Spinal cord (tissue), 9 donors: ENCODE measurements at regions not wholly inside any gene's neighbourhood (a gene's known extent, or its start where the extent isn't known, plus 50 kb on each side); places are given as distances from the start of the nearest gene placed in this dataset.

Source experiments
- DNase-seq, 6 donors: peaks; one replicate each; pipeline versions ENCODE4 v3.0.0 to v3.0.0-alpha.2; 2013 to 2015; ENCODE audit warnings: low spot score in 6 of 6, low read depth in 4 of 6
- H3K27ac ChIP-seq: one replicate; pipeline ENCODE4 v1.5.1; 2013; ENCODE audit warnings: low read depth, low read length, control low read depth
- H3K27me3 ChIP-seq: one replicate; pipeline ENCODE4 v1.6.1; 2013; ENCODE audit warnings: low read length; ENCODE audit not compliant: control insufficient read depth, insufficient read depth
- H3K36me3 ChIP-seq: one replicate; pipeline ENCODE4 v1.6.1; 2013; ENCODE audit warnings: low read length; ENCODE audit not compliant: control insufficient read depth, insufficient read depth
- H3K4me1 ChIP-seq: one replicate; pipeline ENCODE4 v1.6.1; 2013; ENCODE audit warnings: low read length; ENCODE audit not compliant: control insufficient read depth, insufficient read depth
- H3K4me3 ChIP-seq: one replicate; pipeline ENCODE4 v1.5.1; 2013; ENCODE audit warnings: low read depth, low read length, control low read depth
- H3K9me3 ChIP-seq: one replicate; pipeline ENCODE4 v1.6.1; 2013; ENCODE audit warnings: low read length; ENCODE audit not compliant: control insufficient read depth, insufficient read depth
- WGBS: methylation state at CpG from one replicate; pipeline ENCODE4 v1.1.5; 2013; ENCODE audit warnings: missing lambda C conversion rate; ENCODE audit not compliant: insufficient coverage; 5-methylcytosine and 5-hydroxymethylcytosine counted together
- donor health status: healthy.

DNA sequence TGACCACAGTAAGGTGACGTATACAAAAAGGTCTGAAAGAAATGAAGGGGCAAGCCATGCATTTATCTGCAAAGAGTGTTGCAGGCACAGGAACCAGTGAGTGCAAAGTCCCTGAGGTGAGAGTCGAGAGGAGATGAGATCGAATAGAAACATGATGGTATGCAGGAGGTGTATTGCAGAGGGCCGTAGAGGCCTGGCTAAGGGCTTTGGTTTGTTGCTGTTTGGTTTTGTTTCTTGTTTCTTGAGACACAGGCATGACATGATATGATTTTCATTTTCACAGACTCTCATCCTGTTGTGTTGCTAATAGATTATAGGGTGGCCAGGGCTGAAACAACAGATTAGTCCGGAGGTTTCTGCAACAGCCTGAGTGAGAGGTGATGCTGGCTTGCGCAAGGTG lies 80.4 kb downstream of the HSPH1 start:
- DNase-seq, result no peak
- H3K27ac ChIP-seq, result no peak overlapping the region
- H3K36me3 ChIP-seq, result no peaks in the 10 kb centered on the region
- H3K4me3 ChIP-seq, result no peak overlapping the region
- no peaks in the 10 kb centered on the region for H3K9me3 ChIP-seq
- 69% methylated on average over 4 of the region's 6 CpGs for WGBS
- H3K27me3 ChIP-seq, result no peaks in the 10 kb centered on the region
- H3K4me1 ChIP-seq, result no peaks in the 10 kb centered on the region

DNA sequence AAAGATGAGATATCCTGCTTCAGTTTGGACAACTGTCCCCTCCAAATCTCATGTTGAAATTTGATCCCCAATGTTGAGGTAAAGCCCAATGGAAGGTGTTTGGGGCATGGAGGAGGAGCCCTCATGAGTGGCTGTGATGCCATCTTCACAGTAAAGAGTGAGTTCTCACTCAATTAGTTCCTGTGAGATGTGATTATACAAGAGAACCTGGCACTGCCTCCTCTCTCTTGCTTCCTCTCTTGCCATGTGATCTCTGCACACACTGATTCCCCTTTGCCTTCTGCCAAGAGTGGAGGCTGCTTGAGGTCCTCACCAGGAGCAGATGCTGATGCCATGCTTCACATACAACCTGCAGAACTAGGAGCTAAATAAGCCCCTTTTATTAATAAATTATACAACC lies 86.9 kb downstream of the HSPH1 start:
- H3K27ac ChIP-seq, result no peak overlapping the region
- no peaks in the 10 kb centered on the region for H3K9me3 ChIP-seq
- DNase-seq, result no peak
- H3K4me3 ChIP-seq, result no peak overlapping the region
- peaks cover 8% of the 10 kb centered on the region for H3K4me1 ChIP-seq
- no peaks in the 10 kb centered on the region for H3K27me3 ChIP-seq
- H3K36me3 ChIP-seq, result no peaks in the 10 kb centered on the region

DNA sequence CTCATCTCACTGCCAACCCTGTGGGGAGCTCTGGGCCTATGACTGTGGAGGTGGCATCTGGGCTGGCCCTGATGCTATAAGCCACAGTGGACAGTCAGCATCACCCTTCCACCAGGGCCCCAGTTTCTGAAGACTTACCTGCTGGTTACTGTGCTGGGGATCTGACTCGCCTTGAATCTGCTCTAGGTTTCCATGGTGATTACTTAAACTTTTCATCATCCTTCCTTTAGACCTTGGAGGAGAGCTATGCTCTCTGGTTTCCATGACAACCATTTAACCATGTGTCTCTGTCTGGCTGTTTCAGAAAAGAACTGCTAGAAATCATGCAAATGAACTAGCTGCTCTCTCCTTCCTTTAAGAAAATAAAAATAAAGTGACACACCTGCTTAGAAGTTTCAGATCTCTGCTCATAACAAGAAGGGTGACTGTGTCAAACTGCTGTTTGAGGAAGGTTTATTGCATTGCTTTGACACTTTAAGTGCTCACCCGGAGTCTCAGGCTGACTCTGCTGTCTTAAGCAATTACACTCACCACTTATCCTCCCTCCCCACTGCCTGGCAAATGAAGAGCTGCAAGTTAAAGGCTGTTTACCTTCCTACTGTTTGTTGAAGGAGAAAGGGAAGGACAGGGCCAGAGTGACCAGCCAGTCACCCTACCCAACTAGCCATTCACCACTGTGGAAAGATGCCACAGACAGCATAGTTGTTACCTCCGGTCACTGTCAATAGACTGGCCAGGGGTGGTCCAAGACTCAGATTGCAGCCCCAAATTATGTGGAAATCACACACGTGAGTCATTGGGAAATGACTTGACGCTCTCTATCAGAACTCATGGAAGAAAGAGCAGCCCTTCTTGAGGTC lies 87.6 kb downstream of the HSPH1 start:
- WGBS, result 39% methylated on average over 4 of the region's 5 CpGs
- Histone ChIP-seq H3K4me3 (no peak overlapping the region), H3K36me3 (no peaks in the 10 kb centered on the region), H3K9me3 (no peaks in the 10 kb centered on the region), H3K27me3 (no peaks in the 10 kb centered on the region), H3K4me1 (peaks cover 8% of the 10 kb centered on the region), H3K27ac (no peak overlapping the region)
- DNase-seq, result peak in 5 of 6 donors; percentile 33 to 95 (median 61)

DNA sequence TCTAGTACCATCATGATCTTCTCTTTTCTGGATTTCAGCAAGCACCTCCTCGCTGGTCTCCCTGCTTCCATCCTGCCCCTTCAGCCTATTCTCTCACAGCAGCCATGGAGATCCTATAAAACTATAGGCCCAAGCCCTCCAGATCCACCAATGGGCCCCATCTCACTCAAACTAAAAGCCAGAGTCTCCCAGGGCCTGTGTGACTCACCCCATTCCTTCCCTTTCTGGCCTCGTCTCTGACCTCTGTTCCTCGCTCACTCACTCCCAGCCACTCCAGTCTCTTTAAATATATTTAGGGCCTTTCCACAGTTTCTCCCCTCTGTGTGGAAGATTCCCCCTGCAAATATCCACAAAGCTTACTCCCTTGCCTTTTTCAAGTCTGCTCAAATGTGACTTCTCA lies 89.7 kb downstream of the HSPH1 start:
- WGBS, result 95% methylated on average over 3 of the region's 3 CpGs
- Histone ChIP-seq H3K27ac (no peak overlapping the region), H3K4me1 (peaks cover 8% of the 10 kb centered on the region), H3K9me3 (no peaks in the 10 kb centered on the region), H3K27me3 (no peaks in the 10 kb centered on the region), H3K4me3 (no peak overlapping the region), H3K36me3 (no peaks in the 10 kb centered on the region)
- no peak for DNase-seq

DNA sequence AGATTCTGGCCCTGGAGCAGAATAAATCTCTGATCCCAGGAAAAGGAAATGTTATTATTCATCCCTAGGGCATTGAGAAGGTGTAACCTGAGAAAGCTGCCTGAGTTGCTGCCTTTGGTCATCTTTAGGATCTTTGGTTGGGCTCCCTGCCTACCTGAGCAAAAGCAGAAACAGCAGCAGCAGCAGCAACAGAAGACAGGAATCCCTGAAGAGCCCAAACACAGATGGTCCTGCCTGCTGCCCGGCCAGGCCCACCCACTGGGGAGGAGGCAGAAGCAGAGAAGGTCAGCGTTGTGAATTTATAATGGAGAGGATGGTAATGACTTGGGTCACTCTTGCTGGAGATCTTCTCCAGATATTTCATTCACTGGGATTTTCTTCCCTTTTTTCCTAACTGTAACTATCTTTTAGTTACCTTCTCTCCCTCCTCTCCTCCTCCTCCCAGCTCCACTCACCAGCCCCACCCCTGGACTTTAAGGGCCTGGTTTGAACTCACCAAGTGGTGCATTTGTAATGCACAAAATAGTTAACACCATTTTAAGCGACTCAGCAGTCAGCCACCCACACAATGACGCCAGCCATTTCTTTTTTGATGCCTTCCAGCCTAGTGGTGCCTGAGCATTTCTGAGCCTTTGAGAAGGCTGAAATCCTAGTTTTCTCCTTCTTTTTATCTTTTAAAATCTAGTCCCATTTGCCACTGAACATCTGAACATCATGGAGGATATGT lies 91.7 kb downstream of the HSPH1 start:
- H3K4me3 ChIP-seq, result no peak overlapping the region
- DNase-seq, result no peak
- 61% methylated on average over 3 of the region's 4 CpGs for WGBS
- H3K27me3 ChIP-seq, result no peaks in the 10 kb centered on the region
- H3K36me3 ChIP-seq, result no peaks in the 10 kb centered on the region
- no peak overlapping the region for H3K27ac ChIP-seq
- peaks cover 8% of the 10 kb centered on the region for H3K4me1 ChIP-seq
- no peaks in the 10 kb centered on the region for H3K9me3 ChIP-seq

DNA sequence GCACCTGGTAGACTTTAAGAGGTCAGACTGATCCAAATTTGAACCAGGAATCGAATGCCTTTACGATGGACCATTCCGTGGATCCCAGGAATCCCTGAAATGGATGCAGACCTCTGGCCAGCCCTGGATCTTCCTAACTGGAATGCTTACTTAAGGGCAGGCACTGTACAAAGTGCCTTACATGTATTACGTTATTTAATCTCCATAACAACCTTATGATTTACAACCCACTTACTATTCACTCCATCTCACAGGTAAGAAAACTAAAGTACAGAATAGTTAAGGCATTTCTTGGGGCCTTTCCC lies 93.6 kb downstream of the HSPH1 start:
- no peak for DNase-seq
- Histone ChIP-seq H3K27me3 (no peaks in the 10 kb centered on the region), H3K27ac (no peak overlapping the region), H3K36me3 (no peaks in the 10 kb centered on the region), H3K4me1 (no peaks in the 10 kb centered on the region), H3K9me3 (no peaks in the 10 kb centered on the region), H3K4me3 (no peak overlapping the region)
- WGBS, result 96% methylated on average over 3 of the region's 4 CpGs

DNA sequence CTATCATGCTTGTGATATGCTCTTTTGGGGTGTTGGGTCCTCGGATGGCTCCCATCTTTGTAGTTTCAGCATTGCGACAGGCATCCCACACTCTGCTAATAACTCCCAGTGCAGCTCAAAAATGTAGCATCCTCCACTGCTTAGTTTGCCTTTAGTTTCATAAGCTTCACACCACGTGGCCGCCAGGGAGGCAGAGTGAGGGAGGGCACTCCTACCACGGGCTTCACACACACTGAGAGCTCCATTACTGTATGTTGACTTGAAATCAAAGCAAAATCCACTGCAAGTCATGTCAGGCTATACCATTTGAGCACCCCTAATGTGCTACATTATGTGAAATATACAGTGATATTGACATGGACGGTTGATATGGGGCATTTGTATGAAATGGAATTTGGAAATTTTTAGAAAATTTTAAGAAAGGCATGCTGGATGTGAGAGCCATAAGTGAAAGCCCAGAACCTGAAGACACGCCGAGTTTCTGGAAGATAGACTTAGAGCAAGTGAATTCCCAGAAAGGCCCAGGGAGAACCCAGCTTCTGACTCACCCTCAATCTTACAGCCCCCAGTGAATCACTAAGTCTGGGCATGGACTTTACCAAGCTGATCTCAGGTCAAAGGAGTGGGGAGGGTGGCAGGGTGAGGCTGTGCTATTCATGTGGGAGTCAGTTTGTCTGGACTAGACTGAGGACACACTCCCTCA lies 94.1 kb downstream of the HSPH1 start:
- H3K27ac ChIP-seq, result no peak overlapping the region
- no peak overlapping the region for H3K4me3 ChIP-seq
- 100% methylated on average over 2 of the region's 8 CpGs for WGBS
- no peak for DNase-seq
- H3K27me3 ChIP-seq, result no peaks in the 10 kb centered on the region
- no peaks in the 10 kb centered on the region for H3K4me1 ChIP-seq
- no peaks in the 10 kb centered on the region for H3K9me3 ChIP-seq
- no peaks in the 10 kb centered on the region for H3K36me3 ChIP-seq

DNA sequence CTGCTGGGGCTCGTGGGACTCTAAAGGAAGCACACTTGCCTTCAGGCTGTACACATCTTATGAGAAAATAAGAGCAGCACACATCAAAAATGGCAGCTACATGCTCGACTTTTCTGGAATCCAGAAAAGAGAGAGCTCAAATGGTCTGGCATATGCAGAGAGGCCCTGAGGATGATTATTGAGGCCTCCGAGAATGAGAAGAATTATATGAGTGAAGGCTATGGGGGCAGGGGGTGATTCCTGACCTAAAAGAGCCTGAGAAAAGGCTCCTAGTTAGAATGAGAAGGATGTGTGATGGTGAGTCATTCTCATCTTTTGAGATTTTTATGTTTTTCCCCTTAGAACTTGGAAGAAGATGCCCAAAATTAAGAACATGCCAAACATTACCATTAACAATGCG lies 97.1 kb downstream of the HSPH1 start:
- DNase-seq, result no peak
- H3K27me3 ChIP-seq, result no peaks in the 10 kb centered on the region
- 92% methylated on average over 3 of the region's 4 CpGs for WGBS
- no peaks in the 10 kb centered on the region for H3K36me3 ChIP-seq
- H3K4me3 ChIP-seq, result no peak overlapping the region
- no peak overlapping the region for H3K27ac ChIP-seq
- H3K4me1 ChIP-seq, result no peaks in the 10 kb centered on the region
- H3K9me3 ChIP-seq, result no peaks in the 10 kb centered on the region

DNA sequence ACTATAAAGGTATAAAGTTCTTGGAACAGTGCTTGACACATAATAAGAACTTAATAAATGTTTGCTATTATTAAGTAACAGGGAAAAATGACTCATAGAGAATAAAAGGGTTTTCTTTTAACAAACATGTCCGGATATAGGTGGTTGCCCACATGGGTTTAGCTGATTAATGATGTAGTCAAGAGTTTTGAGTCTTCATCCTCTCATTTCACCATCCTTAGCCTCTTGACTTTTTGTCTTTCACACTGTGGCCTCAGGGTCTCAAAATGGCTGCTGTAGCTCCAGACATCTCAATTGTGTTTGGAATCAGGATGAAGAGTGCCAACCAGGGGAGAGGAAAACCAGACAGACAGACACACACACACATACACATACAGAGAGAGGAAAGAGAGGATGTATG lies 97.9 kb downstream of the HSPH1 start:
- WGBS, result no CpG with 5 or more reads among the region's 1 CpG
- Histone ChIP-seq H3K4me3 (no peak overlapping the region), H3K27me3 (no peaks in the 10 kb centered on the region), H3K9me3 (no peaks in the 10 kb centered on the region), H3K27ac (no peak overlapping the region), H3K36me3 (no peaks in the 10 kb centered on the region), H3K4me1 (no peaks in the 10 kb centered on the region)
- DNase-seq, result no peak
